Neural progenitor cell (in vitro differentiated cells): ENCODE measurements at regions not wholly inside any gene's neighbourhood (a gene's known extent, or its start where the extent isn't known, plus 50 kb on each side); places are given as distances from the start of the nearest gene placed in this dataset.
"Not testable (repeated sequence)": the region's sequence is repeated elsewhere in the genome, so short reads cannot be mapped to it uniquely, and the experiment has no call there.

Experiments used
- DNase-seq: peaks from one replicate; pipeline ENCODE4 v3.0.0-alpha.2; 2016; ENCODE audit warnings: low spot score
- H2AFZ ChIP-seq: fragments of 200-600 bp; sonication (generic); replicated peaks from 2 replicates; pipeline ENCODE4 v1.6.1; 2016; ENCODE audit warnings: antibody characterized with exemption
- H3F3A ChIP-seq: fragments of 200-600 bp; sonication (generic); 2 replicates; pipeline ENCODE4 v1.6.1; 2016; ENCODE audit warnings: antibody characterized with exemption, low read depth
- H3K27ac ChIP-seq: fragments of 200-600 bp; sonication (generic); 2 replicates; pipeline ENCODE4 v1.5.1; 2016; ENCODE audit warnings: mild to moderate bottlenecking
- H3K27me3 ChIP-seq: fragments of 200-600 bp; sonication (generic); 2 replicates; pipeline ENCODE4 v1.6.1; 2016; ENCODE audit warnings: mild to moderate bottlenecking, moderate library complexity
- H3K36me3 ChIP-seq: fragments of 200-600 bp; sonication (generic); 2 replicates; pipeline ENCODE4 v1.5.1; 2016
- H3K4me1 ChIP-seq: fragments of 200-600 bp; sonication (generic); 2 replicates; pipeline ENCODE4 v1.6.1; 2016; ENCODE audit warnings: mixed run types
- H3K4me2 ChIP-seq: fragments of 200-600 bp; sonication (generic); 2 replicates; pipeline ENCODE4 v1.6.1; 2016
- H3K4me3 ChIP-seq: fragments of 200-600 bp; sonication (generic); 2 replicates; pipeline ENCODE4 v1.5.1; 2016
- H3K79me2 ChIP-seq: fragments of 200-600 bp; sonication (generic); 2 replicates; pipeline ENCODE4 v1.6.1; 2016; ENCODE audit warnings: low read depth
- H3K9ac ChIP-seq: fragments of 200-600 bp; sonication (generic); 2 replicates; pipeline ENCODE4 v1.6.1; 2016
- H3K9me3 ChIP-seq: fragments of 200-600 bp; sonication (generic); 2 replicates; pipeline ENCODE4 v1.5.1; 2016; ENCODE audit warnings: low read depth
- H4K20me1 ChIP-seq: fragments of 200-600 bp; sonication (generic); 2 replicates; pipeline ENCODE4 v1.6.1; 2016; ENCODE audit warnings: low read depth
- H3K27ac Mint-ChIP-seq: 3 replicates; pipeline ENCODE4 v1.8.0; 2021; ENCODE audit warnings: mixed read lengths
- H3K27me3 Mint-ChIP-seq: 2 replicates; pipeline ENCODE4 v1.8.0; 2022; ENCODE audit warnings: low read depth, mild to moderate bottlenecking, inconsistent platforms, moderate library complexity, mixed read lengths; ENCODE audit not compliant: insufficient read depth
- H3K36me3 Mint-ChIP-seq: 3 replicates; pipeline ENCODE4 v1.8.0; 2021; ENCODE audit warnings: mixed read lengths
- H3K4me1 Mint-ChIP-seq: 3 replicates; pipeline ENCODE4 v1.8.0; 2021; ENCODE audit warnings: mixed read lengths
- H3K4me3 Mint-ChIP-seq: 3 replicates; pipeline ENCODE4 v1.8.0; 2021; ENCODE audit warnings: mild to moderate bottlenecking, moderate library complexity, mixed read lengths
- H3K9me3 Mint-ChIP-seq: 3 replicates; pipeline ENCODE4 v1.8.0; 2020; ENCODE audit warnings: mixed read lengths
- EZH2 ChIP-seq: fragments of 200-600 bp; sonication (generic); IDR thresholded peaks from 2 replicates; pipeline ENCODE4 v1.6.1; 2017; ENCODE audit warnings: antibody characterized with exemption, mild to moderate bottlenecking, moderate library complexity
- EZH2phosphoT487 ChIP-seq: fragments of 200-600 bp; sonication (generic); IDR thresholded peaks from 2 replicates; pipeline ENCODE4 v1.6.1; 2017; ENCODE audit warnings: antibody characterized with exemption
- TF ChIP-seq, protein P1 (sequence below): fragments of 200-600 bp; sonication (generic); IDR thresholded peaks from 2 replicates; pipeline ENCODE4 v1.5.1; 2017; ENCODE audit warnings: antibody characterized with exemption, mild to moderate bottlenecking

DNA sequence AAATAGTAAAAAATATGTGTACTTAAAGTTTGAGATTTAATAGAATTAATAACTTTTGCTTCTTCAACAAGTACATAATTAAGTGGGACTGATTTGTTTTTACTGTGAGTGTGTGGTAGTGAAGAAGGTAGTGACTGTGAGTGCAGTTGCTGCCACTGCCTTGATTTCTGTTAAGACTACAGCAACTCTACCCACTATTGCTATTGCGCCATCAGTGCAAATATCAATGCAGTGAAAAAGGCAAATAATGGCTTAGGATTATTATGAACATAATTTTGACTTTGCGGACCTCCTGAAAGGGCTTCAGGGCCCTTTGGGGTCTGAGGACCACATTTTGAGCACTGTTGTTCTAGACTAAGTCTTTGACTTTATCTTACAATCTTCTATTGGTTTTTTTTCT, 112.0 kb upstream of the PITX1 start:
- Histone ChIP-seq H3K9ac (no peak overlapping the region), H3K27me3 (peaks cover 7% of the 10 kb centered on the region), H3K36me3 (no peaks in the 10 kb centered on the region), H2AFZ (no peak overlapping the region), H3F3A (peaks cover 11% of the 10 kb centered on the region), H4K20me1 (peaks cover 3% of the 10 kb centered on the region), H3K4me2 (no peak overlapping the region), H3K4me1 (peaks cover 20% of the 10 kb centered on the region), H3K9me3 (no peaks in the 10 kb centered on the region), H3K79me2 (no peaks in the 10 kb centered on the region), H3K4me3 (no peak overlapping the region), H3K27ac (no peak overlapping the region)
- Mint-ChIP-seq H3K27me3 (peaks cover 12% of the 10 kb centered on the region), H3K27ac (no peak overlapping the region), H3K9me3 (peaks cover 5% of the 10 kb centered on the region), H3K36me3 (no peaks in the 10 kb centered on the region), H3K4me3 (no peak overlapping the region), H3K4me1 (no peaks in the 10 kb centered on the region)
- TF ChIP-seq, protein P1, sequence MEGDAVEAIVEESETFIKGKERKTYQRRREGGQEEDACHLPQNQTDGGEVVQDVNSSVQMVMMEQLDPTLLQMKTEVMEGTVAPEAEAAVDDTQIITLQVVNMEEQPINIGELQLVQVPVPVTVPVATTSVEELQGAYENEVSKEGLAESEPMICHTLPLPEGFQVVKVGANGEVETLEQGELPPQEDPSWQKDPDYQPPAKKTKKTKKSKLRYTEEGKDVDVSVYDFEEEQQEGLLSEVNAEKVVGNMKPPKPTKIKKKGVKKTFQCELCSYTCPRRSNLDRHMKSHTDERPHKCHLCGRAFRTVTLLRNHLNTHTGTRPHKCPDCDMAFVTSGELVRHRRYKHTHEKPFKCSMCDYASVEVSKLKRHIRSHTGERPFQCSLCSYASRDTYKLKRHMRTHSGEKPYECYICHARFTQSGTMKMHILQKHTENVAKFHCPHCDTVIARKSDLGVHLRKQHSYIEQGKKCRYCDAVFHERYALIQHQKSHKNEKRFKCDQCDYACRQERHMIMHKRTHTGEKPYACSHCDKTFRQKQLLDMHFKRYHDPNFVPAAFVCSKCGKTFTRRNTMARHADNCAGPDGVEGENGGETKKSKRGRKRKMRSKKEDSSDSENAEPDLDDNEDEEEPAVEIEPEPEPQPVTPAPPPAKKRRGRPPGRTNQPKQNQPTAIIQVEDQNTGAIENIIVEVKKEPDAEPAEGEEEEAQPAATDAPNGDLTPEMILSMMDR: no peak
- no peak for TF ChIP-seq EZH2phosphoT487
- TF ChIP-seq EZH2: no peak
- no peak for DNase-seq

DNA sequence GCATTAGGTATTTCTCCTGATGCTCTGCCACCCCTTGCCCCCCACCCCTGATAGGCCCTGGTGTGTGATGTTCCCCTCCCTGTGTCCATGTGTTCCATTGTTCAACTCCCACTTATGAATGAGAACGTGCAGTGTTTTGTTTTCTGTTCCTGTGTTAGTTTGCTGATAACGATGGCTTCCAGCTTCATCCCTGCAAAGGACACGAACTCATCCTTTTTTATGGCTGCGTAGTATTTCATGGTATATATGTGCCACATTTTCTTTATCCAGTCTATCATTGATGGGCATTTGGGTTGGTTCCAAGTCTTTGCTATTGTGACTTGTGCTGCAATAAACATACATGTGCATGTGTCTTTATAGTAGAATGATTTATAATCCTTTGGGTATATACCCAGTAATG, 109.7 kb upstream of the PITX1 start:
- H3K9me3 Mint-ChIP-seq, H3K27me3 Mint-ChIP-seq, H3K4me1 ChIP-seq, H3K9ac ChIP-seq, H3K9me3 ChIP-seq, H3F3A ChIP-seq, H3K4me3 Mint-ChIP-seq, H3K4me2 ChIP-seq, H3K36me3 ChIP-seq, H3K36me3 Mint-ChIP-seq, H3K79me2 ChIP-seq, H2AFZ ChIP-seq, H3K27me3 ChIP-seq, H3K4me1 Mint-ChIP-seq, H3K27ac ChIP-seq, H4K20me1 ChIP-seq, H3K27ac Mint-ChIP-seq, DNase-seq, H3K4me3 ChIP-seq: not testable (repeated sequence)

DNA sequence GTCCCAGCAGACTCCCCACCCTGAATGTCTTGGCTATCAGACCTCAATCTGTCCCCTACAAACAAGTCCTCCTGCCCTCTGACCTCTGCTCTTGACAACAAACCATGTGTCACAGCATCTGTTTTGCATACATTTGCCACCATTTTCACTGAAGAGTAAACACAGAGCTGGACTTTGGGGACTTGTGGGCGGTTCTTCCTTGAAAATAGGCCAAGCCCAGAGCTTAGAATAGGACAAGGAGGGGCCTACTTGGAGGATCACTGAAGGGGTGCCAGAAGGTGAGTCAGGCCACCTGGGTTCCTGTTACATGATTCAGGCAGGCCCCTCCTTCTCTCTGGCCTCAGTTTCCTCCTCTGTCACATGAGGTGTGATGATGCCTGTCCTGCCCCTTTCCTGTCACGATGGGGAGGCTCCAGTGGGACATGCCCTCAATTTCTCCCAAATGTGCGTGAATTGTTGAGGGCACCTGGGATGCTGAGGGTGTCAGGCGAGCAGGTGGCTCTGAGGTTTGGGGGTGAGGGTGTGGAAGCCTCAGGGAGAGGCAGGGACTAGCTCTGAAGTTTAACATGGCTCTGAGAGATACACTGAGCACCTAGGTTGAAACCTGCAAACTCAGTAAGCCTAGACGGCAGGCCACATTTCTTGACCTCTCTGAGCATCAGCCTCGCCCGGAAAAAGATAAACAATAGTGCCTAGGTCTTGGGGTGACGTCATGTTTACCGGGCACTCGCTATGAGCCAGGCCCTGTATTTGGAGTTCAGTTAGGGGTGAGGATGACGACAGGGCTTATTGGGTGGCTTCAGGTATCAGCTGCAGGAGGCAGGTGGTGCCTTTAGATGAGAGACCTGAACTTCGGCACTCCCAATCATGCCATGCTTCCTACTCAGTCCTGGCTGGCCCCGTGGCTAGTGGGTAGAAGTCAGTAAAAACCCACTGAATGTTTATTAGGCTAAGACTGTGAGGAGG, 107.6 kb upstream of the PITX1 start:
- no peak overlapping the region for H3K4me3 Mint-ChIP-seq
- H3K4me2 ChIP-seq: no peak overlapping the region
- peaks cover 2% of the 10 kb centered on the region for H3K27me3 Mint-ChIP-seq
- no peak overlapping the region for H3K27ac Mint-ChIP-seq
- no peaks in the 10 kb centered on the region for H4K20me1 ChIP-seq
- DNase-seq: no peak
- H3K27me3 ChIP-seq: peaks cover 9% of the 10 kb centered on the region
- no peaks in the 10 kb centered on the region for H3K36me3 ChIP-seq
- no peak overlapping the region for H3K4me3 ChIP-seq
- no peak overlapping the region for H2AFZ ChIP-seq
- no peaks in the 10 kb centered on the region for H3K4me1 ChIP-seq
- H3K9me3 Mint-ChIP-seq: peaks cover 2% of the 10 kb centered on the region
- H3K9ac ChIP-seq: no peak overlapping the region
- TF ChIP-seq EZH2: no peak
- no peak for TF ChIP-seq EZH2phosphoT487
- TF ChIP-seq, protein P1: no peak
- no peak overlapping the region for H3K27ac ChIP-seq
- H3K36me3 Mint-ChIP-seq: no peaks in the 10 kb centered on the region
- no peaks in the 10 kb centered on the region for H3K79me2 ChIP-seq
- H3K9me3 ChIP-seq: no peaks in the 10 kb centered on the region
- no peaks in the 10 kb centered on the region for H3K4me1 Mint-ChIP-seq
- no peaks in the 10 kb centered on the region for H3F3A ChIP-seq
